Stimulated activated CD8-positive, alpha-beta memory T cell treated with anti-CD3 and anti-CD28 coated beads, Interleukin-7, amount 100 ng/mL, for 48 hours (primary cell): ENCODE measurements at regions not wholly inside any gene's neighbourhood (a gene's known extent, or its start where the extent isn't known, plus 50 kb on each side); places are given as distances from the start of the nearest gene placed in this dataset.

Experiments
- DNase-seq, 2 donors: peaks; one replicate each; pipeline ENCODE4 v3.0.0-alpha.2; 2020; ENCODE audit warnings: low read depth in 1 of 2; ENCODE audit errors: extremely low read depth in 1 of 2

GRCh38 chr6:132934496-132934895, 120.1 kb downstream of the RPS12 start:
- no peak for DNase-seq

GRCh38 chr6:132936646-132937045, 122.3 kb downstream of the RPS12 start:
- DNase-seq: no peak

GRCh38 chr6:132937466-132937906, 123.1 kb downstream of the RPS12 start:
- DNase-seq: no peak

- DNase-seq: no peak
Observed at GRCh38 chr6:132948889-132949288, 134.5 kb downstream of the RPS12 start.

GRCh38 chr6:132950566-132950965, 136.2 kb downstream of the RPS12 start:
- DNase-seq: no peak

GRCh38 chr6:132952031-132952867, 137.9 kb downstream of the RPS12 start:
- no peak for DNase-seq

GRCh38 chr6:132952986-132953385, 138.6 kb downstream of the RPS12 start:
- DNase-seq: no peak

GRCh38 chr6:132954222-132954621, 139.9 kb downstream of the RPS12 start:
- DNase-seq: no peak

- no peak for DNase-seq
Observed at GRCh38 chr6:132954936-132955335, 140.6 kb downstream of the RPS12 start.

- no peak for DNase-seq
Observed at GRCh38 chr6:132959639-132960326, 145.4 kb downstream of the RPS12 start.

- no peak for DNase-seq
Observed at GRCh38 chr6:132960720-132961119, 146.4 kb downstream of the RPS12 start.

GRCh38 chr6:132961122-132961521, 146.8 kb downstream of the RPS12 start:
- no peak for DNase-seq

GRCh38 chr6:132961610-132962009, 147.2 kb downstream of the RPS12 start:
- DNase-seq: no peak

- peak; percentile 20 to 51 for DNase-seq
Observed at GRCh38 chr6:132962936-132963868, 148.8 kb downstream of the RPS12 start.

GRCh38 chr6:132964101-132964867, 149.9 kb downstream of the RPS12 start:
- no peak for DNase-seq

- no peak for DNase-seq
Observed at GRCh38 chr6:132964868-132965382, 150.6 kb downstream of the RPS12 start.

- DNase-seq: no peak
Observed at GRCh38 chr6:132967871-132968270, 153.5 kb downstream of the RPS12 start.

- DNase-seq: no peak
Observed at GRCh38 chr6:132968419-132968950, 154.1 kb downstream of the RPS12 start.

GRCh38 chr6:132969196-132969595, 154.8 kb downstream of the RPS12 start:
- no peak for DNase-seq

GRCh38 chr6:132971676-132972075, 157.3 kb downstream of the RPS12 start:
- no peak for DNase-seq
